CD4-positive, alpha-beta memory T cell (primary cell): ENCODE measurements at regions not wholly inside any gene's neighbourhood (a gene's known extent, or its start where the extent isn't known, plus 50 kb on each side); places are given as distances from the start of the nearest gene placed in this dataset.

Experiments used
- CTCF ChIA-PET: fragments of 350-600 bp; sonication (Branson Sonifier 250); formaldehyde crosslinking; loops from one replicate; lab custom pipeline; 2021; ENCODE audit warnings: inconsistent platforms; ENCODE audit not compliant: partially characterized antibody; lab: Charles Lee
- POLR2A ChIA-PET: fragments of 350-600 bp; sonication (Branson Sonifier 250); formaldehyde crosslinking; loops from one replicate; lab custom pipeline; 2021; ENCODE audit not compliant: partially characterized antibody; lab: Charles Lee
- DNase-seq, 5 donors: peaks; one replicate each; pipeline versions ENCODE4 v3.0.0 to v3.0.0-alpha.2; 2020 to 2022; ENCODE audit warnings: mixed read lengths in 1 of 5
- H3K27ac ChIP-seq: one replicate; pipeline ENCODE4 v1.7.0; 2013; ENCODE audit warnings: low read depth, low read length
- H3K27me3 ChIP-seq: 2 replicates; pipeline ENCODE4 v1.7.0; 2013; ENCODE audit warnings: mild to moderate bottlenecking, low read length, moderate library complexity; ENCODE audit not compliant: insufficient read depth
- H3K36me3 ChIP-seq: 2 replicates; pipeline ENCODE4 v1.7.0; 2013; ENCODE audit warnings: mild to moderate bottlenecking, low read length, moderate library complexity; ENCODE audit not compliant: insufficient read depth
- H3K4me1 ChIP-seq: 2 replicates; pipeline ENCODE4 v1.7.0; 2013; ENCODE audit warnings: mild to moderate bottlenecking, low read length, moderate library complexity; ENCODE audit not compliant: insufficient read depth
- H3K4me3 ChIP-seq, 2 donors: one replicate each; pipeline ENCODE4 v1.7.0; 2013; ENCODE audit warnings: low read length in 2 of 2, mild to moderate bottlenecking in 1 of 2
- H3K9me3 ChIP-seq, 2 donors: one replicate each; pipeline ENCODE4 v1.7.0; 2013; ENCODE audit warnings: low read length in 2 of 2, control low read depth in 1 of 2; ENCODE audit not compliant: control insufficient read depth in 1 of 2
- H3K27ac Mint-ChIP-seq, 7 donors: one replicate each; pipeline ENCODE4 v1.8.0; 2020 to 2021; ENCODE audit warnings: mixed read lengths in 7 of 7, mild to moderate bottlenecking in 6 of 7, inconsistent platforms in 3 of 7, moderate library complexity in 3 of 7
- H3K27me3 Mint-ChIP-seq, 2 donors: one replicate each; pipeline ENCODE4 v1.8.0; 2020 to 2021; ENCODE audit warnings: mixed read lengths in 2 of 2
- H3K36me3 Mint-ChIP-seq, 2 donors: one replicate each; pipeline ENCODE4 v1.8.0; 2020 to 2021; ENCODE audit warnings: mixed read lengths in 2 of 2, inconsistent platforms in 1 of 2, mild to moderate bottlenecking in 1 of 2
- H3K4me1 Mint-ChIP-seq, 4 donors: one replicate each; pipeline ENCODE4 v1.8.0; 2020 to 2021; ENCODE audit warnings: mixed read lengths in 4 of 4, mild to moderate bottlenecking in 1 of 4
- H3K4me3 Mint-ChIP-seq, 8 donors: one replicate each; pipeline ENCODE4 v1.8.0; 2020 to 2021; ENCODE audit warnings: mixed read lengths in 8 of 8, mild to moderate bottlenecking in 7 of 8, moderate library complexity in 6 of 8, inconsistent platforms in 3 of 8
- H3K9me3 Mint-ChIP-seq, 8 donors: one replicate each; pipeline ENCODE4 v1.8.0; 2020 to 2021; ENCODE audit warnings: mixed read lengths in 8 of 8, mild to moderate bottlenecking in 5 of 8, inconsistent platforms in 3 of 8, moderate library complexity in 1 of 8
- intact Hi-C: fragments of 100-400 bp; cut with micrococcal nuclease; formaldehyde crosslinking; loops from one replicate; pipeline ENCODE4 v1.15.1; 2023

- POLR2A ChIA-PET: no interaction called here
- Histone ChIP-seq H3K4me1 (no peaks in the 10 kb centered on the region), H3K27ac (no peak overlapping the region), H3K27me3 (no peaks in the 10 kb centered on the region), H3K9me3 (no peaks in the 10 kb centered on the region), H3K4me3 (no peak overlapping the region), H3K36me3 (no peaks in the 10 kb centered on the region)
- Mint-ChIP-seq H3K4me1 (no peaks in the 10 kb centered on the region), H3K9me3 (peaks cover 2 to 15% (median 8%) of the 10 kb centered on the region in 8 donors), H3K27ac (no peak overlapping the region), H3K4me3 (no peak overlapping the region), H3K36me3 (no peaks in the 10 kb centered on the region), H3K27me3 (no peaks in the 10 kb centered on the region)
- intact Hi-C loops: no loop called here
- CTCF ChIA-PET: no interaction called here
- no peak for DNase-seq
Measured at GRCh38 chr11:29214833-29215232, 802.0 kb downstream of the KCNA4 start.

DNA sequence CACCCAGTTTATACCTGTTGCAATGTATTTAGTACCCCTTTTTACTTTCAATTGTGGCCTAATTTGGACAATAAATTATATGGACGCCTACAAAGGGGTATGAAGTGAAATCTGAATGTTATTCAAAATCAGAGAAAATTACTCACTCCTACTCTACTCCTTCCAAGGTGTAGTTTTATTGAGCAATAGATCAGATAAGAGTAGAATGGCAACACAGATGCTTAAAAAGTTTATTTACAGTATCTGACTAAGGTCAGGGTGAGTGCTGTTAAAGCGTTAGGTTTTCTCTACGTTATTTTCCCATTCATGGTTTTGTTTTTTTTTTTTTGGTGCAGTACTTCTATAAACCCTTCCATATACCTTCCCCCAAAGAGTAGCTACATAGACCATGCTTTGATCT lies 805.6 kb downstream of the KCNA4 start:
- H3K9me3 Mint-ChIP-seq: peaks cover 3 to 10% (median 6%) of the 10 kb centered on the region in 8 donors
- intact Hi-C loops: no loop called here
- H3K4me3 Mint-ChIP-seq: no peak overlapping the region
- no peaks in the 10 kb centered on the region for H3K36me3 Mint-ChIP-seq
- H3K4me1 ChIP-seq: no peaks in the 10 kb centered on the region
- no peaks in the 10 kb centered on the region for H3K9me3 ChIP-seq
- H3K4me3 ChIP-seq: no peak overlapping the region
- no peaks in the 10 kb centered on the region for H3K27me3 ChIP-seq
- no peaks in the 10 kb centered on the region for H3K36me3 ChIP-seq
- H3K27ac ChIP-seq: no peak overlapping the region
- H3K4me1 Mint-ChIP-seq: no peaks in the 10 kb centered on the region
- no peak for DNase-seq
- H3K27me3 Mint-ChIP-seq: no peaks in the 10 kb centered on the region
- ChIA-PET CTCF (no interaction called here), POLR2A (no interaction called here)
- no peak overlapping the region for H3K27ac Mint-ChIP-seq

GRCh38 chr11:29210426-29210825 lies 806.4 kb downstream of the KCNA4 start:
- Histone ChIP-seq H3K36me3 (no peaks in the 10 kb centered on the region), H3K4me3 (no peak overlapping the region), H3K4me1 (no peaks in the 10 kb centered on the region), H3K27me3 (no peaks in the 10 kb centered on the region), H3K9me3 (no peaks in the 10 kb centered on the region), H3K27ac (no peak overlapping the region)
- Mint-ChIP-seq H3K27me3 (no peaks in the 10 kb centered on the region), H3K4me3 (no peak overlapping the region), H3K27ac (no peak overlapping the region), H3K9me3 (peaks cover 0 to 10% (median 5%) of the 10 kb centered on the region in 8 donors), H3K4me1 (no peaks in the 10 kb centered on the region), H3K36me3 (no peaks in the 10 kb centered on the region)
- ChIA-PET CTCF (no interaction called here), POLR2A (no interaction called here)
- DNase-seq: no peak
- intact Hi-C loops: no loop called here

DNA sequence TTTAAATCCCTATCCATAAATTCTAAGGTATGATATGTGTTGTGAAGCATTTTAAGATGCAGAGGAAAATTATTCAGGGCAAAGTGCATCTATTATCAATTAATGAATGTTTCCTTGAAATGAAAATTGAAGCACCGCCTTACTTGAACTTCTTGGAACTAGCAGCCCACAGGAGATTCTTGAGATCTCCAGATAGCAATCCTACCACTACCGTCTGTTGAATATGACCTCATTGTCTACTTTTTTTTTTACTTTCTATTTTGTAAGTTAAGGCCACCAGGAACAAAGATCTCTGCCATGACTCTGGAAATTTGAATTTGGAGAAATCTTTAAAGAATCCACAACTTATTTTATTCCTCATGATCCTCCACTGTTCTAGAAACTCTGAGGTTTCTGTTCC lies 808.7 kb downstream of the KCNA4 start:
- Mint-ChIP-seq H3K4me1 (no peaks in the 10 kb centered on the region), H3K4me3 (no peak overlapping the region), H3K9me3 (peaks cover 0 to 9% (median 5%) of the 10 kb centered on the region in 8 donors), H3K27me3 (no peaks in the 10 kb centered on the region), H3K27ac (no peak overlapping the region), H3K36me3 (no peaks in the 10 kb centered on the region)
- H3K36me3 ChIP-seq: no peaks in the 10 kb centered on the region
- no peak overlapping the region for H3K4me3 ChIP-seq
- CTCF ChIA-PET: no interaction called here
- no peak overlapping the region for H3K27ac ChIP-seq
- H3K4me1 ChIP-seq: no peaks in the 10 kb centered on the region
- POLR2A ChIA-PET: no interaction called here
- intact Hi-C loops: no loop called here
- DNase-seq: no peak
- H3K9me3 ChIP-seq: peaks cover 0 to 4% of the 10 kb centered on the region in 2 donors
- no peaks in the 10 kb centered on the region for H3K27me3 ChIP-seq

DNA sequence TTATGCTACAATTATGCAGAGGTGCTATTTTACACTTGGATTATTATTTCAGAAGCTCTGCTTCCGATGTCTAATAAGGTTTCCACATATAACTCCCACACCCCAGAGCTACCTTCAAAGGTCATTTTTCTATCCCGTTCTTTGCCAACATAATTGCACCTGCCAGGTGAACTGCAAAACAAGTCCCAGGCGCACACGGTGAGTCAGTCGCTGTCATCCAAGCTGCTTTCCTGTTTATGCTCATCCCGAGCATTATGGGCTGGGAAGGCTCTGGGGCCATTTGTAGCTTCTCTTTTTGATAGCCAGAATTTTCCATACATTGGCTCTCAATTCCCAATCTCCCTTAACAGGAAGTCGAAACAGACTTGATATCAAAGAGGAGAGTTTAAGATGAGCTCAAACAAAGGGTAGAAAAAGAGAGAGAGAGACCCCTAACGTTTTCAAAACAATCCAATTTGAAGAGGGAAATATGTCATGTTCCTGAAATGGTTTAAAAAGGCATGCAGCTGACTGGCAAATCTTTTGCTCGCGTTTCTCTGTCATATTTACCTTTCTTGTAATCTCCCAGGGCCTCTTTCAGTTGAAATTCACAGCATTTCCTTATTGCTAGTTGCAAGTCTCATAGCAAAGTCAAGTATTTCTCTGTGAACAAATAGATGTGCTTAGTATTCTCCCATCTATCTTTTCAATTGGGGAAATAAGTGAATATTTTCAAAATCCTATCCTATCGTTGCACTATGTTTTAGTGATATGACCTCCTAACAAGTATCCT lies 815.9 kb downstream of the KCNA4 start:
- Histone ChIP-seq H3K27ac (no peak overlapping the region), H3K36me3 (no peaks in the 10 kb centered on the region), H3K27me3 (no peaks in the 10 kb centered on the region), H3K9me3 (peaks cover 0 to 4% of the 10 kb centered on the region in 2 donors), H3K4me1 (no peaks in the 10 kb centered on the region), H3K4me3 (no peak overlapping the region)
- Mint-ChIP-seq H3K9me3 (peaks cover 0 to 8% (median 2%) of the 10 kb centered on the region in 8 donors), H3K4me1 (no peaks in the 10 kb centered on the region), H3K4me3 (no peak overlapping the region), H3K36me3 (no peaks in the 10 kb centered on the region), H3K27ac (no peak overlapping the region), H3K27me3 (no peaks in the 10 kb centered on the region)
- POLR2A ChIA-PET: no interaction called here
- no peak for DNase-seq
- CTCF ChIA-PET: interaction anchor here (1.0 kb wide), 1 partner anchor 14 kb away, joined by 3 read pairs; no protein-coding TSS in a partner anchor
- intact Hi-C loops: no loop called here

DNA sequence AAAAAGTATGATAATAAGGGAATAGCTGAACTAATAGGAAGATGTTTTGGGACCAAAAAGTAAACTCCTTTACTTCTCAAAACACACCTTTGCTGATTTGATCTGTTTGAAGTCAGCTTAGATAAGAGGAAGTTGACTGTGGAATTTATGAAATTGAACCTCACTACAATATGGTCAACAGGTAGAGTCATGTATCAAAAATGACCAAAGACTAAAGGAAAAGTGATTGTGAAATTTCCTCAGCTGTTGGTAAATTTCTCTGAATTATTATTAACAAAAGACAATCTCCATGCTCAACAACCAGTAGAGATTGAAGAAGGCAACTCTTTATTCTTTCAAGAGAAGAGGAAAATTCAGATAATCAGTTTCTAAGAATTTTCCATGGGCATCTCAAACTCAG lies 826.5 kb downstream of the KCNA4 start:
- no peak overlapping the region for H3K27ac Mint-ChIP-seq
- no peaks in the 10 kb centered on the region for H3K27me3 ChIP-seq
- DNase-seq: no peak
- H3K9me3 Mint-ChIP-seq: peaks cover 0 to 14% (median 5%) of the 10 kb centered on the region in 8 donors
- no peaks in the 10 kb centered on the region for H3K36me3 Mint-ChIP-seq
- no peaks in the 10 kb centered on the region for H3K9me3 ChIP-seq
- intact Hi-C loops: no loop called here
- no peaks in the 10 kb centered on the region for H3K4me1 Mint-ChIP-seq
- no peak overlapping the region for H3K4me3 ChIP-seq
- no peaks in the 10 kb centered on the region for H3K36me3 ChIP-seq
- H3K27ac ChIP-seq: no peak overlapping the region
- ChIA-PET CTCF (no interaction called here), POLR2A (no interaction called here)
- no peak overlapping the region for H3K4me3 Mint-ChIP-seq
- no peaks in the 10 kb centered on the region for H3K27me3 Mint-ChIP-seq
- H3K4me1 ChIP-seq: no peaks in the 10 kb centered on the region

DNA sequence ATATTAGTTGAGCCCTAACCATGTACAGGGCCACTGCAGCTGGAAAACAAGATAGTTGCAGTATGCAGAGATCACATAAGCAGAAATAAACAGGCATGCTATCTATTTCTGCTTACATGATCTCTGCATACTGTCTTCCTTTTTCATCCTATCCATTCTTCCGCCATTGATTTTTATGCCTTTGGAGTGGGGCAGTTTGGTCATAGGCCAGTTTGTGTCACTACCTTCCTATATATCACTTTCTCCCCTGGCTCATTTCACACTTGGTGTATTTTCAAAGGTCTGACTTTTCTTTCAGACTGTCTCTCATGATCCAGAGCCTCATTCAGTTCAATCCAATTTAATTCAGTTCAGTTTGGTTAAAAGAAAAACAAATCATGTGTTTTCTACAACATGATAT lies 829.6 kb downstream of the KCNA4 start:
- Histone ChIP-seq H3K36me3 (no peaks in the 10 kb centered on the region), H3K4me3 (no peak overlapping the region), H3K27ac (no peak overlapping the region), H3K4me1 (no peaks in the 10 kb centered on the region), H3K9me3 (no peaks in the 10 kb centered on the region), H3K27me3 (no peaks in the 10 kb centered on the region)
- Mint-ChIP-seq H3K9me3 (peaks cover 0 to 17% (median 9%) of the 10 kb centered on the region in 8 donors), H3K4me1 (no peaks in the 10 kb centered on the region), H3K27ac (no peak overlapping the region), H3K27me3 (no peaks in the 10 kb centered on the region), H3K36me3 (no peaks in the 10 kb centered on the region), H3K4me3 (no peak overlapping the region)
- no peak for DNase-seq
- ChIA-PET POLR2A (no interaction called here), CTCF (interaction anchor here (1.2 kb wide), 1 partner anchor 13 kb away, joined by 3 read pairs; no protein-coding TSS in a partner anchor)
- intact Hi-C loops: no loop called here
